CD4-positive, CD25-positive, alpha-beta regulatory T cell (primary cell): ENCODE measurements at regions not wholly inside any gene's neighbourhood (a gene's known extent, or its start where the extent isn't known, plus 50 kb on each side); places are given as distances from the start of the nearest gene placed in this dataset.

ENCODE experiments used
- ATAC-seq, 2 donors: fragments of 150-1000 bp; cut with Tn5 transposase; one replicate each; pipeline ENCODE4 v1.10.0; 2021; ENCODE audit warnings: low read depth in 2 of 2, moderate number of reproducible peaks in 2 of 2, moderate library complexity in 1 of 2
- DNase-seq, 3 donors: peaks; one replicate each; pipeline versions ENCODE4 v3.0.0 to v3.0.0-alpha.2; 2012 to 2022; ENCODE audit warnings: mixed read lengths in 1 of 3
- H3K27ac ChIP-seq: one replicate; pipeline ENCODE4 v1.7.0; 2013; ENCODE audit warnings: mild to moderate bottlenecking, low read length; ENCODE audit not compliant: insufficient read depth, poor library complexity, severe bottlenecking
- H3K27me3 ChIP-seq: one replicate; pipeline ENCODE4 v1.7.0; 2013; ENCODE audit warnings: low read length; ENCODE audit not compliant: control insufficient read depth, insufficient read depth
- H3K36me3 ChIP-seq: one replicate; pipeline ENCODE4 v1.7.0; 2013; ENCODE audit warnings: mild to moderate bottlenecking, low read length, moderate library complexity; ENCODE audit not compliant: control insufficient read depth, insufficient read depth
- H3K4me1 ChIP-seq: 2 replicates; pipeline ENCODE4 v1.7.0; 2013; ENCODE audit warnings: mild to moderate bottlenecking, low read length; ENCODE audit not compliant: insufficient read depth, control insufficient read depth, poor library complexity, severe bottlenecking
- H3K4me3 ChIP-seq: one replicate; pipeline ENCODE4 v1.7.0; 2013; ENCODE audit warnings: low read depth, mild to moderate bottlenecking, low read length, moderate library complexity
- H3K9me3 ChIP-seq, 2 experiments: 1 replicate in 1 of 2; 2 replicates in 1 of 2; pipeline ENCODE4 v1.7.0; 2013; ENCODE audit warnings: low read length in 2 of 2, mild to moderate bottlenecking in 1 of 2, moderate library complexity in 1 of 2; ENCODE audit not compliant: control insufficient read depth in 2 of 2
- H3K27ac Mint-ChIP-seq, 3 donors: one replicate each; pipeline ENCODE4 v1.8.0; 2020 to 2022; ENCODE audit warnings: mild to moderate bottlenecking in 3 of 3, mixed read lengths in 3 of 3, moderate library complexity in 2 of 3
- H3K27me3 Mint-ChIP-seq: one replicate; pipeline ENCODE4 v1.8.0; 2022; ENCODE audit warnings: mild to moderate bottlenecking, mixed read lengths
- H3K36me3 Mint-ChIP-seq: one replicate; pipeline ENCODE4 v1.8.0; 2020; ENCODE audit warnings: mixed read lengths
- H3K4me1 Mint-ChIP-seq, 4 donors: one replicate each; pipeline ENCODE4 v1.8.0; 2020 to 2022; ENCODE audit warnings: mixed read lengths in 4 of 4, mild to moderate bottlenecking in 1 of 4
- H3K4me3 Mint-ChIP-seq, 4 donors: one replicate each; pipeline ENCODE4 v1.8.0; 2020 to 2022; ENCODE audit warnings: mild to moderate bottlenecking in 4 of 4, mixed read lengths in 4 of 4, moderate library complexity in 3 of 4
- H3K9me3 Mint-ChIP-seq, 7 donors: one replicate each; pipeline ENCODE4 v1.8.0; 2020 to 2022; ENCODE audit warnings: mixed read lengths in 7 of 7, mild to moderate bottlenecking in 3 of 7, moderate library complexity in 2 of 7

DNA sequence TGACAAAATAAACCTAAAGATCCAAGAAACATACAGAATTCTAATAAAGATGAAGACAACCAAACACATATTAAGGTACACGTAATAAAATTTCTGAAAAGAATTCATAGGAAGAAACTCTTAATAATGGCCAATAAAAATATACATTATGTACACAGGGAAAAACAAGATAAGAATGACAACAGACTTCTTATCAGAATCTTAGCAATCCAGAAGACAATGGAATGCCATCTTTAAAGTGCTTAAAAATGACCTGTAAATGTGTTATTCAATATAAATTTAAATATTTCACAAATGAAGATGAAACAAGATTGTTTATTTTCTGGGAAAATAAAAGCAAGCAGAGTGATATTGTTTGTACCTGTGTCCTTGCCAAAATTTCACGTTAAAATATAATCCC is 530.4 kb upstream of the PTBP2 start:
- Histone ChIP-seq H3K36me3 (no peaks in the 10 kb centered on the region), H3K27ac (no peak overlapping the region), H3K9me3 (peaks cover 0 to 4% of the 10 kb centered on the region in 2 experiments), H3K4me3 (no peak overlapping the region), H3K27me3 (no peaks in the 10 kb centered on the region), H3K4me1 (no peaks in the 10 kb centered on the region)
- H3K9me3 Mint-ChIP-seq = peaks cover 2 to 16% (median 6%) of the 10 kb centered on the region in 7 donors
- no peak overlapping the region for H3K27ac Mint-ChIP-seq
- H3K4me3 Mint-ChIP-seq = no peak overlapping the region
- DNase-seq = no peak
- ATAC-seq = no peak
- no peaks in the 10 kb centered on the region for H3K27me3 Mint-ChIP-seq
- no peaks in the 10 kb centered on the region for H3K4me1 Mint-ChIP-seq
- H3K36me3 Mint-ChIP-seq = no peaks in the 10 kb centered on the region

GRCh38 chr1:96206451-96206850 is 515.1 kb upstream of the PTBP2 start:
- H3K4me3 ChIP-seq = no peak overlapping the region
- no peaks in the 10 kb centered on the region for H3K36me3 ChIP-seq
- no peak for DNase-seq
- H3K27ac ChIP-seq = no peak overlapping the region
- no peaks in the 10 kb centered on the region for H3K4me1 Mint-ChIP-seq
- ATAC-seq = no peak
- H3K27me3 ChIP-seq = no peaks in the 10 kb centered on the region
- H3K36me3 Mint-ChIP-seq = no peaks in the 10 kb centered on the region
- no peak overlapping the region for H3K4me3 Mint-ChIP-seq
- H3K27ac Mint-ChIP-seq = no peak overlapping the region
- H3K4me1 ChIP-seq = no peaks in the 10 kb centered on the region
- peaks cover 0 to 8% (median 4%) of the 10 kb centered on the region in 7 donors for H3K9me3 Mint-ChIP-seq
- H3K9me3 ChIP-seq = no peaks in the 10 kb centered on the region
- no peaks in the 10 kb centered on the region for H3K27me3 Mint-ChIP-seq

GRCh38 chr1:96207936-96208335 is 513.6 kb upstream of the PTBP2 start:
- DNase-seq (no peak), ATAC-seq (no peak)
- Histone ChIP-seq H3K27me3 (no peaks in the 10 kb centered on the region), H3K4me1 (no peaks in the 10 kb centered on the region), H3K9me3 (no peaks in the 10 kb centered on the region), H3K36me3 (no peaks in the 10 kb centered on the region), H3K4me3 (no peak overlapping the region), H3K27ac (no peak overlapping the region)
- no peaks in the 10 kb centered on the region for H3K36me3 Mint-ChIP-seq
- H3K4me1 Mint-ChIP-seq = no peaks in the 10 kb centered on the region
- no peaks in the 10 kb centered on the region for H3K27me3 Mint-ChIP-seq
- no peak overlapping the region for H3K27ac Mint-ChIP-seq
- H3K9me3 Mint-ChIP-seq = peaks cover 0 to 8% (median 4%) of the 10 kb centered on the region in 7 donors
- no peak overlapping the region for H3K4me3 Mint-ChIP-seq

DNA sequence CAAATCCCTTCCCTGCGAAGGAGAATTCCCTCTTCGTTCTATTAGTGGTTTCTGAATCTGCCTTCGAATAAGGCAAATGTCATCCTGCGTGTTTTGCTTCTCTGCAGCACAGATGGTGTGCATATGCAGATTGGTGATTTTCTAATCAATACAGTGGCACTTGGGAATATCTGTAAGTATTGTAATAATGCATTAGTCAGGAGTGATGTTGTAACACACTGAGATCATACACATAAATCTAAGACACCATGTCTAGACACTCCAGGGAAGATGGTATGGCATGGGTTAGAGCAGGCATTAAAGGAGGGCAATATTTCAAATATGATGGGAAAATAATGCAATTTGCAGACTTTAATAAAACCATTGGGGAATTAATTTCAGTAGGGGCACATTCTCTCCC is 513.2 kb upstream of the PTBP2 start:
- H3K27me3 Mint-ChIP-seq = no peaks in the 10 kb centered on the region

GRCh38 chr1:96210054-96210453 is 511.5 kb upstream of the PTBP2 start:
- Histone ChIP-seq H3K27ac (no peak overlapping the region), H3K9me3 (no peaks in the 10 kb centered on the region), H3K27me3 (no peaks in the 10 kb centered on the region), H3K4me3 (no peak overlapping the region), H3K4me1 (no peaks in the 10 kb centered on the region), H3K36me3 (no peaks in the 10 kb centered on the region)
- H3K9me3 Mint-ChIP-seq = peaks cover 0 to 6% (median 4%) of the 10 kb centered on the region in 7 donors
- no peaks in the 10 kb centered on the region for H3K4me1 Mint-ChIP-seq
- H3K27ac Mint-ChIP-seq = no peak overlapping the region
- H3K4me3 Mint-ChIP-seq = no peak overlapping the region
- H3K36me3 Mint-ChIP-seq = no peaks in the 10 kb centered on the region
- no peak for ATAC-seq
- no peak for DNase-seq
- H3K27me3 Mint-ChIP-seq = no peaks in the 10 kb centered on the region

More for the DNA sequence above, 513.2 kb upstream of the PTBP2 start:
- H3K27ac ChIP-seq = no peak overlapping the region
- no peak for ATAC-seq
- H3K4me3 ChIP-seq = no peak overlapping the region
- no peaks in the 10 kb centered on the region for H3K36me3 ChIP-seq
- H3K9me3 ChIP-seq = no peaks in the 10 kb centered on the region
- Mint-ChIP-seq H3K4me3 (no peak overlapping the region), H3K36me3 (no peaks in the 10 kb centered on the region), H3K4me1 (no peaks in the 10 kb centered on the region), H3K27ac (no peak overlapping the region), H3K9me3 (peaks cover 0 to 8% (median 4%) of the 10 kb centered on the region in 7 donors)
- H3K27me3 ChIP-seq = no peaks in the 10 kb centered on the region
- no peaks in the 10 kb centered on the region for H3K4me1 ChIP-seq
- DNase-seq = no peak

DNA sequence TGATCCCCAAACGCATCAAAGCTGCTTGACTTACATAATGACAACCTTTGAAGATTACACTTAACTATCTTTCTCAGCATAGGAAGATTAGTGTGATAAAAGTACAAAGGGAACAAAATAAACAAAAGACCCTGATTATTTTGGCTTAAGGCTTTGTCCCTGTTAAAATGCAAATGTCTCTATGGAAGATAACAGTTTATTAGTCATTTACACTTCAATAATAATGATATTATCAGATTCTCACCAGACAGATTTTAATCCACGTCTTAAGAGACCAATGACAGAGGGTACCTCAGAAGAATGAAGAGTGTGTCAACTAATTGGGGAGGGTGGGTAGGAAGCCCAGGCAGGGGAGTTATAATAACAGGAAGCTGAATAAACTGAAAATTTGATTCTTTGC is 510.4 kb upstream of the PTBP2 start:
- Histone ChIP-seq H3K9me3 (no peaks in the 10 kb centered on the region), H3K36me3 (no peaks in the 10 kb centered on the region), H3K27me3 (no peaks in the 10 kb centered on the region), H3K27ac (no peak overlapping the region), H3K4me3 (no peak overlapping the region), H3K4me1 (no peaks in the 10 kb centered on the region)
- ATAC-seq (no peak), DNase-seq (no peak)
- Mint-ChIP-seq H3K27me3 (no peaks in the 10 kb centered on the region), H3K4me1 (no peaks in the 10 kb centered on the region), H3K4me3 (no peak overlapping the region), H3K36me3 (no peaks in the 10 kb centered on the region), H3K9me3 (peaks cover 0 to 8% (median 4%) of the 10 kb centered on the region in 7 donors), H3K27ac (no peak overlapping the region)

GRCh38 chr1:96214982-96215381 is 506.6 kb upstream of the PTBP2 start:
- Histone ChIP-seq H3K4me1 (no peaks in the 10 kb centered on the region), H3K36me3 (no peaks in the 10 kb centered on the region), H3K27ac (no peak overlapping the region), H3K27me3 (no peaks in the 10 kb centered on the region), H3K4me3 (no peak overlapping the region), H3K9me3 (no peaks in the 10 kb centered on the region)
- no peak overlapping the region for H3K4me3 Mint-ChIP-seq
- H3K27ac Mint-ChIP-seq = no peak overlapping the region
- DNase-seq = no peak
- H3K9me3 Mint-ChIP-seq = peaks cover 0 to 12% (median 5%) of the 10 kb centered on the region in 7 donors
- no peaks in the 10 kb centered on the region for H3K36me3 Mint-ChIP-seq
- no peak for ATAC-seq
- no peaks in the 10 kb centered on the region for H3K27me3 Mint-ChIP-seq
- no peaks in the 10 kb centered on the region for H3K4me1 Mint-ChIP-seq

GRCh38 chr1:96220651-96221050 is 500.9 kb upstream of the PTBP2 start:
- no peaks in the 10 kb centered on the region for H3K4me1 Mint-ChIP-seq
- H3K4me3 Mint-ChIP-seq = no peak overlapping the region
- Histone ChIP-seq H3K4me1 (no peaks in the 10 kb centered on the region), H3K9me3 (no peaks in the 10 kb centered on the region), H3K27me3 (no peaks in the 10 kb centered on the region), H3K36me3 (no peaks in the 10 kb centered on the region), H3K4me3 (no peak overlapping the region), H3K27ac (no peak overlapping the region)
- no peak for ATAC-seq
- H3K9me3 Mint-ChIP-seq = peaks cover 2 to 12% (median 4%) of the 10 kb centered on the region in 7 donors
- no peak for DNase-seq
- H3K36me3 Mint-ChIP-seq = no peaks in the 10 kb centered on the region
- H3K27ac Mint-ChIP-seq = no peak overlapping the region
- H3K27me3 Mint-ChIP-seq = no peaks in the 10 kb centered on the region
